Fibroblast of the conjunctiva (primary cell): ENCODE measurements at regions not wholly inside any gene's neighbourhood (a gene's known extent, or its start where the extent isn't known, plus 50 kb on each side); places are given as distances from the start of the nearest gene placed in this dataset.
"Not testable (repeated sequence)": the region's sequence is repeated elsewhere in the genome, so short reads cannot be mapped to it uniquely, and the experiment has no call there.

Source experiments
- DNase-seq: peaks from one replicate; pipeline ENCODE4 v3.0.0-alpha.2; 2010; ENCODE audit warnings: low read depth

DNA sequence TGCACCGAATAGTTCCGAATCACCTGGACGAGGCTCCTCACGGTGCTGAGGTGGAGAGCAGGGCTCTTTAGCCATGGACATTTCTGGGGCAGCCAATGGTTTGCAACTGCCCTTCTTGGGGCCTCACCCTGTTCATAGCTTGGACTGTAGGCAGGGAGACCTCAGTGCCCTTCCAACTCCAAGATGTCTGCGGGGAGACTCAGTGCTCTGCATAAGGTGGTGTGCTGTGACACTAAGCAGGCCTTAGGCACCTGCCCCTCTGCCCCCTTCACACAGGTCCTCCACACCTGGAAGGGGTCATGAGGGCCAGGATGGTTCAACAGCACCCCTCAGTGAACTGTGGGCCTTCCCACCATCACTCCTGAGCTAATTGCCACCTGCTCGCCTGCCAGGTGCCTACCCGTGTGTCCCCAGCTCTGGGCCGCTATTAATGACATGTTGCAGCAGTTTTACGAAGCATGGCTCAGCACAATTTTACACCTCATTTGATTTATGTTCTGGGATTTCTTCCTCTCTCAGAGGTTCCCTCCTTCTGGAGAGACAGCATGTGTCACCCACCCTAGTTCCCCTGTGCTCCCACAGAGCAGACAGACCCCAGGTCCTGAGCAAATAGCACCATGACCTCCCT lies 101.2 kb upstream of the SMAD3 start:
- DNase-seq, result no peak

- no peak for DNase-seq
Measured at GRCh38 chr15:66964791-66965190, 100.6 kb upstream of the SMAD3 start.

- no peak for DNase-seq
Measured at GRCh38 chr15:66965201-66965900, 100.1 kb upstream of the SMAD3 start.

DNA sequence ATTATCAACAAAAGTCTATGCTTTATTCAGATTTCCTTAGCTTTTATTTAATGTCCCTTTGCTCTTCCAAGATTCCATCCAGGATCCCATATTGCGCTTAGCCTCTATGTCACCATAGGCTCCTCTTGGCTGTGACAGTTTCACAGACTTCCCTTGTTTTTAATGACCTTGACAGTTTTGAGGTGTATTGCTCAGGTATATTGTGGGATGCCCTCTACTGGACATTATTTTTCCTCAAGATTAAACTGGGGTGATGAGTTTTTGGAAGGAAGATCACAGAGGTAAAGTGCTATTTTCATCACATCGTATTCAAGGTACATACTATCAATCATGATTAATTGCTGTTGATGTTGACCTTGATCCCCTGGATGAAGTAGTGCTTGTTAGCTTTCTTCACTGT lies 99.1 kb upstream of the SMAD3 start:
- DNase-seq, result no peak

DNA sequence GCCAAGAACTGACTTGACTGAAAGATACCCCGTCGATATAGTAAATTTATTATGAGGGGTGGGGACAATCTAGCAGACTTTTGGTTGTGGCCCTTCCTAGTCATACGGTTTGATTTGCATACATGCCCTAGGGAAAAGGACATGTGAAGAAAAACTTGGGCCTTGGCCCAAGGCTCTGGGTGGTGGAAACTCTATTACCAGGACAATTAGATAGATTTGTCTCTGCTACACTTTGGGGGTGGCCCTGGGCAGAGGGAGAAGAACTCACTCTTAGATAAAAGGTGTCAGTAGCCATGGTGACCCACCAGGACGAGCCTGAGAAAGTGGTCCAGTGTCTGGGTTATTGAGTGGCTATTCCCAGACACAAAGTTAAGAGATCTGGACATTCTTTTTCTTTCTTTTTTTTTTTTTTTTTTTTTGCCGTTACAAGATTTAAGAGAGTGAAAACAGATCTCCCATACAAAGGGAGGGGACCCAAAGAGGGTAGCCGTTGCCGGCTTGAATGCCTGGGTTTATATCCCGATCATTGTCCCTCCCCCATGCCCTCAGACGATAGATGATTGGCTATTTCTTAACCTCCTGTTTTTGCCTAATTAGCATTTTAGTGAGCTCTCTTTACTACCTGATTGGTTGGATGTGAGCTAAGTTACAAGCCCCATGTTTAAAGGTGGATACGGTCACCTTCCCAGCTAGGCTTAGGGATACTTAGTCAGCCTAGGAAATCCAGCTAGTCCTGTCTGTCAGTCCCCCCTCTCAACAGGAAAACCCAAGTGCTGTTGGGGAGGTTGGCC lies 96.4 kb upstream of the SMAD3 start:
- DNase-seq, result no peak

GRCh38 chr15:66974131-66974530 lies 91.3 kb upstream of the SMAD3 start:
- DNase-seq, result not testable (repeated sequence)

GRCh38 chr15:66976106-66976640 lies 89.2 kb upstream of the SMAD3 start:
- not testable (repeated sequence) for DNase-seq

DNA sequence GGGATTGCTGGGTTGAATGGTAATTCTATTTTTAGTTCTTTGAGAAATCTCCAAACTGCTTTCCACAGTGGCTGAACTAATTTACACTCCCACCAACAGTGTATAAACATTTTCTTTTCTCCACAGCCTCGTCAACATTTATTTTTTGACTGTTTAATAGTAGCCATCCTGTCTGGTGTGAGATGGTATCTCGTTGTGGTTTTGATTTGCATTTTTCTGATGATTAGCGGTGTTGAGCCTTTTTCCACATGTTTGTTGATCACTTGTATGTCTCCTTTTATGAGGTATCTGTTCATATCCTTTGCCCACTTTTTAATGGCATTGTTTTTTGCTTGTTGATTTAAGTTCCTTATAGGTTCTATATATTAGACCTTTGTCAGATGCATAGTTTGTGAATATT lies 85.1 kb upstream of the SMAD3 start:
- not testable (repeated sequence) for DNase-seq

DNA sequence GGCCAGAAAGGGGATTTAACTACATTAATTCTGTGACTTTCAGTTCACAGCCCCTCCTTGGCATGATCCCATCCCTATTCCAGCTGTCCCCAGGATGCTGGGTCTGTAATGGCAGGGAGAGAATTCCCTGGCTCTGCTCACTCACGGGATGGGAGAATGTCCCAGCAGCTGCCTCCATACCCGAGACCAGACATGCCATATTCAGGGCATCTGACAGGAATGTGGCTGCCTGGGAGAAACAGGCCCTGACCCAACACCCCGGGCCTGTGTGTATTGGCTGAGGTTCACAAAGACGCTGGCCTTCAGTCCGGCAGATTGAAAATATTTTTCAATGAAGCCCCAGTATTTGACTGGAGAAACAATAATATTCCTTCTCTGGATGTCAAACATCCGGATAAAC lies 83.6 kb upstream of the SMAD3 start:
- DNase-seq, result no peak

GRCh38 chr15:66982250-66982649 lies 83.2 kb upstream of the SMAD3 start:
- DNase-seq, result no peak

DNA sequence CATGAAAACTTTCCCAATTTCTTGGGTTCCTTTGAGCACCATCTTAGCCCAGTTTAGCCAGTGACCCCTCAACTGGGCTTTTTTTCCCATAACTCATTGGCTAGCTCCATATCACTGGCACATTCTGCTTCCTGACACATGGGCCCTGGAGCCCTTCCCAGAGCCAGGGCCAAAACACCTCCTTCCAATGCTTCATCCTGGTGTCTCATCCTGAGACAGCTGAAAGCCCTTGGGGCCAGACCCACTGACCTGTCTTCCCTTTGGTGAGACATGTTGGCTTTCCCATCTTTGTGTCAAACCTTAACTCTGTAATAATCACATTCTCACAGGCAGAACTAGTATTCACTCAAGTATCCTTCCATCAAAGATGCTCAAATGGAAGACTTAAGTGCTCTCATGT lies 82.6 kb upstream of the SMAD3 start:
- DNase-seq, result no peak

DNA sequence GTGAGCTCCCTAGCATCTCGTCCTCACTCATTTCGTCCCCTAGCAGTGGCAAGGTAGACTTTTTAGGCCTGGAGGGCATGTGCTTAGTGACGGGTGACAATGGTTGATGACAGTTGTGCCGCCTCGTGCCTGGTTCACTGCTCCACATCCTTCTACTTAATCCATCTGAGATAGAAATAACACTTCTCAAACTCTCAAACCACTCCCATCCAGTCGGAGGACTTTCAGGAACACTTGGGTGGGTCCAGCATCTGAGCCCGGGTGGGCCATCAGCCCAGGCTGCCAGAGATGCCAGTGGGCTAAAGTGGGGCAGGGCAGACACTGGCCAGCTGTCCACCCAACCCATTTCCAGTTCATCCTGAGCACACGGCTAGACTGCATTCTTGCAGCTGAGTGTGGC lies 79.7 kb upstream of the SMAD3 start:
- no peak for DNase-seq

DNA sequence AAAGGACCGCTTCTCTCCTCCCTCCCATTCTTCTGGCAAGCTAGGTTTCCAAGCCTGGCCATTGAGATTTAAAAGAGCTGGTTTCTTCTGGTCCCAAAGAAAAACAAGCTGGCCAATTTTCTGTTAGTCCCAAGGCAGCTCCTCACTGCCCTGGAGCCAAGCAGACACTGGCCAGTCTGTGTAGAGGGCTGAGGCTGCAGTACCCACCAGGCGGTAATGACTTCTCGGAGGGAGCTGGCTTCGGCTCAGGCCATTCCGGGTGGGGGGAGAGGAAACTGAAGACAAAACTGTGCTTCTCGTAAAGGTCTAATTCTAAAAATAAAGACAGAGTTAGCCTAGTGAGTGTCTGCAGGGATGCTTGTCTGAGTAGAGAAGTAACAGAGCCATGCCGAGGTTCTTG lies 78.5 kb upstream of the SMAD3 start:
- no peak for DNase-seq

GRCh38 chr15:66993090-66993489 lies 72.3 kb upstream of the SMAD3 start:
- no peak for DNase-seq

DNA sequence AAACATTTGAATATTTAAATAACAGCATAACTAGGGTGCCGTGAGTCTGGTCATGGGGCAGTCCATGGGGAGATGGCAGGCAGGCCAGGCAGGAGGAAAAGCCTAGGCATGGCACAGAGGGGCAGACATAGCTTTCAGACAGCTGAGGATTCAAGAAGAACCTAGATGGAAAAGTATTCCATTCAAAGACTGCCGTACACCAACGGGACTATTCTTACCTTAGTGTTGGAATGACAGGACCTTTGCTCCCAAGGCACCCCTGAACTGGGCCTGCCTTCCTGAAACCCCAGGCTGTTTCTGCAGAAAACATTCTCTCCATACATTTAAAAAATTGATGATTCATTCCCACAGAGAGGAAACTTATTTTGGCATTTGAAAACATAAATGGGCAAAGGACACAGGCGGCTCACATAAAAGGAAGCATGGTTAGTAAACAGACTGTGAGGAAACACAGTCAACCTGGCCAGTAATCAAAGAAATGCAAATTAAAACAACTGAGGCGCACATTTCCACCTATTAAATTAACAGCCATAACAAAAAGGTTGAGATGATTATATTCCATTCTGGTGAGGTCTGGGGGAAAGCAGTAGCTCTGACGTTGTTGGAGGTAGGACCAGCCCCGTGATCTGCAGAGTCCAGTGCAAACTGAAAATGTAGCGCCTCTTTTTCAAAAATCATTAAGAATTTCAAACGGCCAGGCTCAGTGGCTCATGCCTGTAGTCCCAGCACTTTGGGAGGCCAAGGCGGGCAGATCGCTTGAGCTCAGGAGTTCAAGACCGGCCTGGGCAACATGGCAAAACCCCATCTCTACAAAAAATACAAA lies 71.3 kb upstream of the SMAD3 start:
- no peak for DNase-seq

- no peak for DNase-seq
Measured at GRCh38 chr15:66994927-66995656, 70.3 kb upstream of the SMAD3 start.

DNA sequence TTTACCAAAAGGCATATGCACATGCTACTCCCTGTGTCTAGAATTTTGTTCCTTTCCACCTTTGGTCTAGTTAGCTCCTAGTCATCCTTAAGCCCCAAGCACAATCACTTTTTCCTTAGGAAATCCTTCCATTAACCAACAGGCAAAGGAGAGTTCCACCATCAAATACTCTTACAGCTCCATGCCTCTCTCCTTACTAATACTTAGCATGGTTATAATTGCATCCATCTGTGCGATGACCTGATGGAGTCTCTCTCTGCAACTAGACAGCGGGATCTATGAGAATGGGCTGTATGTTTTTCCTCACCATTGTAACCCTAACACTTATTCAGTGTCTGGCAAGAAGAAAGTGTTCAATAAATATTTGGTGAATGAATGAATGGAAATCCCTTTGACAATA lies 69.3 kb upstream of the SMAD3 start:
- peak; percentile 18 for DNase-seq

GRCh38 chr15:66997212-66997611 lies 68.2 kb upstream of the SMAD3 start:
- peak; percentile 23 for DNase-seq

DNA sequence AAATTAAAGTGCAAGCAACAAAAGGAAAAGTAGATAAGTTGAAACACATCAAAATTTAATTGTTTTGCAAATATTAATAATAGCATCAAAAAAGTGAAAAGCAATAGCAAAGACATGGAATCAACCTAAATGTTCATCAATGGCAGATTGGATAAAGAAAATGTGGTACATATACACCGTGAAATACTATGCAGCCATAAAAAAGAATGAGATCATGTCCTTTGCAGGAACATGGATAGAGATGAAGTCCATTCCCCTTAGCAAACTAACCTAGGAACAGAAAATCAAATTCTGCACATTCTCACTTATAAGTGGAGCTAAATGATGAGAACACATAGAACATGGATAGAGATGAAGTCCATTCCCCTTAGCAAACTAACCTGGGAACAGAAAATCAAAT lies 67.2 kb upstream of the SMAD3 start:
- DNase-seq, result not testable (repeated sequence)

GRCh38 chr15:66999046-66999968 lies 66.1 kb upstream of the SMAD3 start:
- DNase-seq, result no peak
